GM12878 (cell line): ENCODE measurements at regions not wholly inside any gene's neighbourhood (a gene's known extent, or its start where the extent isn't known, plus 50 kb on each side); places are given as distances from the start of the nearest gene placed in this dataset.

ENCODE experiments used
- ATAC-seq: fragments of 200-7000 bp; cut with Tn5 transposase; 3 replicates; pipeline ENCODE4 v1.9.1; 2020; ENCODE audit warnings: mild to moderate bottlenecking, moderate library complexity
- BruUV-seq: library from RNA; stranded (reverse); fragments of 400-500 nt; replicated peaks from 2 replicates; lab custom pipeline; 2021; lab: Mats Ljungman, UMichigan
- CTCF ChIA-PET: fragments of 300-600 bp; sonication (Branson Sonifier 250); formaldehyde crosslinking; extraction: SDS; loops from one replicate; lab custom pipeline; 2021; ENCODE audit warnings: inconsistent platforms; lab: Yijun Ruan, JAX
- POLR2A ChIA-PET: fragments of 350-600 bp; formaldehyde crosslinking; extraction: SDS; loops from one replicate; lab custom pipeline; 2021; ENCODE audit warnings: inconsistent platforms; lab: Charles Lee
- RAD21 ChIA-PET: fragments of 300-600 bp; sonication (Branson Sonifier 250); formaldehyde crosslinking; loops from one replicate; lab custom pipeline; 2023; ENCODE audit warnings: antibody characterized with exemption; ENCODE audit not compliant: unreplicated experiment; lab: Charles Lee
- SMC1A ChIA-PET: fragments of 300-600 bp; sonication (Branson Sonifier 250); formaldehyde crosslinking; loops from one replicate; lab custom pipeline; 2023; ENCODE audit not compliant: unreplicated experiment, uncharacterized antibody; lab: Charles Lee
- DNase-seq: peaks from one replicate; pipeline ENCODE4 v3.0.0-alpha.2; 2011; ENCODE audit warnings: low read depth, low spot score
- FAIRE-seq: peaks from 3 replicates; lab custom pipeline; 2011; peaks lifted over from hg19 to GRCh38; lab: Jason Lieb, UNC
- H2AFZ ChIP-seq: 2 replicates; pipeline ENCODE4 v1.6.0; 2011; ENCODE audit warnings: low read depth, low read length, control low read depth; ENCODE audit not compliant: control insufficient read depth
- H3K27ac ChIP-seq: 2 replicates; pipeline ENCODE4 v1.5.1; 2011; ENCODE audit warnings: control low read depth; ENCODE audit not compliant: control insufficient read depth, insufficient read depth
- H3K27me3 ChIP-seq, 2 experiments: replicated peaks in 1 of 2; 2 replicates each; pipeline versions ENCODE4 v1.6.0 to v1.6.1; 2011; ENCODE audit warnings: low read length in 1 of 2; ENCODE audit not compliant: control insufficient read depth in 2 of 2, insufficient read depth in 2 of 2
- H3K36me3 ChIP-seq, 2 experiments: 2 replicates each; pipeline ENCODE4 v1.5.1; 2011; ENCODE audit warnings: low read length in 1 of 2; ENCODE audit not compliant: control insufficient read depth in 2 of 2, insufficient read depth in 2 of 2
- H3K4me1 ChIP-seq: 2 replicates; pipeline ENCODE4 v1.6.1; 2011; ENCODE audit warnings: mild to moderate bottlenecking, low read length, moderate library complexity, mixed read lengths; ENCODE audit not compliant: control insufficient read depth, insufficient read depth
- H3K4me2 ChIP-seq: 2 replicates; pipeline ENCODE4 v1.6.0; 2011; ENCODE audit warnings: control low read depth; ENCODE audit not compliant: control insufficient read depth, insufficient read depth
- H3K4me3 ChIP-seq: fragments of 200-600 bp; sonication (generic); 2 replicates; pipeline ENCODE4 v1.5.1; 2016
- H3K79me2 ChIP-seq: 2 replicates; pipeline ENCODE4 v1.6.0; 2011; ENCODE audit warnings: low read length; ENCODE audit not compliant: control insufficient read depth, insufficient read depth
- H3K9ac ChIP-seq: 2 replicates; pipeline ENCODE4 v1.8.0; 2011; ENCODE audit warnings: low read length, control low read depth, mixed read lengths; ENCODE audit not compliant: control insufficient read depth, insufficient read depth
- H3K9me3 ChIP-seq: replicated peaks from 3 replicates; pipeline ENCODE4 v1.5.1; 2011; ENCODE audit warnings: mild to moderate bottlenecking, low read length; ENCODE audit not compliant: control insufficient read depth, insufficient read depth
- H4K20me1 ChIP-seq: 2 replicates; pipeline ENCODE4 v1.6.0; 2011; ENCODE audit not compliant: control insufficient read depth, insufficient read depth
- ATF2 ChIP-seq: IDR thresholded peaks from 2 replicates; pipeline ENCODE4 v1.6.1; 2012; ENCODE audit warnings: low read length, inconsistent platforms
- CBX5 ChIP-seq: sonication (generic); IDR thresholded peaks from 2 replicates; pipeline ENCODE4 v1.6.1; 2016; ENCODE audit warnings: low read depth, moderate library complexity, mild to moderate bottlenecking, inconsistent platforms
- E4F1 ChIP-seq: fragments of 450-650 bp; IDR thresholded peaks from 2 replicates; pipeline ENCODE4 v1.6.1; 2018; ENCODE audit warnings: borderline replicate concordance, mild to moderate bottlenecking; ENCODE audit not compliant: partially characterized antibody
- EZH2 ChIP-seq: IDR thresholded peaks from 2 replicates; pipeline ENCODE4 v1.6.1; 2012; ENCODE audit warnings: low read depth, mild to moderate bottlenecking, control low read depth, inconsistent platforms, low read length, borderline replicate concordance; ENCODE audit not compliant: control insufficient read depth
- HCFC1 ChIP-seq: fragments of 150-350 bp; IDR thresholded peaks from 2 replicates; pipeline ENCODE4 v1.6.1; 2014; ENCODE audit warnings: low read length
- KDM1A ChIP-seq: fragments of 200-600 bp; sonication (generic); IDR thresholded peaks from 2 replicates; pipeline ENCODE4 v1.6.1; 2016; ENCODE audit warnings: borderline replicate concordance
- MLLT1 ChIP-seq: fragments of 450-650 bp; IDR thresholded peaks from 2 replicates; pipeline ENCODE4 v1.6.1; 2016; ENCODE audit warnings: mild to moderate bottlenecking
- NBN ChIP-seq: fragments of 450-650 bp; IDR thresholded peaks from 2 replicates; pipeline ENCODE4 v1.6.1; 2016
- NR2C2 ChIP-seq: IDR thresholded peaks from 2 replicates; pipeline ENCODE4 v1.6.1; 2011; ENCODE audit warnings: borderline replicate concordance, low read depth; ENCODE audit not compliant: control insufficient read depth, insufficient read length
- TAF1 ChIP-seq: IDR thresholded peaks from 2 replicates; pipeline ENCODE4 v1.6.1; 2011; ENCODE audit warnings: mild to moderate bottlenecking, low read depth, low read length, borderline replicate concordance
- WGBS: methylation state at CpG from one replicate; pipeline ENCODE4 v1.1.6; 2016; ENCODE audit warnings: low lambda C conversion rate; ENCODE audit not compliant: insufficient replicate concordance, insufficient coverage; ENCODE audit errors: missing lambda C conversion rate; 5-methylcytosine and 5-hydroxymethylcytosine counted together
- in situ Hi-C: fragments of 300-500 bp; cut with MboI; formaldehyde crosslinking; loops from 9 replicates; pipeline ENCODE4 v1.14.3; 2018; ENCODE audit warnings: mixed read lengths
- intact Hi-C: fragments of 100-400 bp; cut with micrococcal nuclease; formaldehyde crosslinking; loops from one replicate; pipeline ENCODE4 v1.14.2; 2022; ENCODE audit not compliant: unreplicated experiment

GRCh38 chr5:2101685-2102084 is 219.0 kb upstream of the IRX4 start:
- BruUV-seq: no TSS peak
- POLR2A ChIA-PET: no interaction called here
- Histone ChIP-seq H3K4me2 (no peak overlapping the region), H3K4me1 (no peaks in the 10 kb centered on the region), H4K20me1 (no peaks in the 10 kb centered on the region), H3K36me3 (no peaks in the 10 kb centered on the region), H3K27ac (no peak overlapping the region), H3K9me3 (no peaks in the 10 kb centered on the region), H3K27me3 (no peaks in the 10 kb centered on the region), H3K79me2 (no peaks in the 10 kb centered on the region), H3K9ac (no peak overlapping the region), H2AFZ (no peak overlapping the region), H3K4me3 (no peak overlapping the region)
- TF ChIP-seq CBX5: no peak
- no peak for TF ChIP-seq HCFC1
- TF ChIP-seq KDM1A: no peak
- TF ChIP-seq EZH2: no peak
- no peak for TF ChIP-seq E4F1
- no peak for TF ChIP-seq MLLT1
- no peak for TF ChIP-seq NR2C2
- TF ChIP-seq TAF1: no peak
- no peak for TF ChIP-seq ATF2
- TF ChIP-seq NBN: no peak
- 45% methylated on average over 6 of the region's 6 CpGs for WGBS
- ATAC-seq (no peak), DNase-seq (no peak), FAIRE-seq (no peak)
- RAD21 ChIA-PET: no interaction called here
- in situ Hi-C loops: no loop called here
- SMC1A ChIA-PET: no interaction called here
- CTCF ChIA-PET: no interaction called here
- intact Hi-C loops: no loop called here
